ENCODE measurements at regions not wholly inside any gene's neighbourhood (a gene's known extent, or its start where the extent isn't known, plus 50 kb on each side); places are given as distances from the start of the nearest gene placed in this dataset.

- no peak for DNase-seq
These were observed 218.2 kb upstream of the TPM1 start for GRCh38 chr15:62824111-62825015.

GRCh38 chr15:62825191-62825590 lies 217.4 kb upstream of the TPM1 start:
- no peak for DNase-seq

- no peak for DNase-seq
These were observed 216.0 kb upstream of the TPM1 start for GRCh38 chr15:62826561-62826960.

GRCh38 chr15:62828364-62828763 lies 214.2 kb upstream of the TPM1 start:
- DNase-seq = no peak

- DNase-seq = no peak
These were observed 210.3 kb upstream of the TPM1 start for GRCh38 chr15:62832231-62832630.

- DNase-seq = no peak
These were observed 208.9 kb upstream of the TPM1 start for GRCh38 chr15:62833646-62834045.

GRCh38 chr15:62834686-62835329 lies 207.7 kb upstream of the TPM1 start:
- DNase-seq = no peak

- DNase-seq = no peak
These were observed 207.2 kb upstream of the TPM1 start for GRCh38 chr15:62835351-62835750.

- no peak for DNase-seq
These were observed 206.8 kb upstream of the TPM1 start for GRCh38 chr15:62835762-62836161.

- DNase-seq = no peak
These were observed 201.8 kb upstream of the TPM1 start for GRCh38 chr15:62840526-62841268.

- DNase-seq = no peak
These were observed 201.3 kb upstream of the TPM1 start for GRCh38 chr15:62841269-62841628.

GRCh38 chr15:62841891-62842559 lies 200.5 kb upstream of the TPM1 start:
- DNase-seq = no peak

- DNase-seq = no peak
These were observed 199.2 kb upstream of the TPM1 start for GRCh38 chr15:62843311-62843710.

- no peak for DNase-seq
These were observed 197.8 kb upstream of the TPM1 start for GRCh38 chr15:62844564-62845240.

GRCh38 chr15:62845241-62846126 lies 197.1 kb upstream of the TPM1 start:
- DNase-seq = no peak

GRCh38 chr15:62846131-62846804 lies 196.3 kb upstream of the TPM1 start:
- DNase-seq = no peak

- DNase-seq = no peak
These were observed 195.6 kb upstream of the TPM1 start for GRCh38 chr15:62846805-62847495.

- DNase-seq = no peak
These were observed 194.6 kb upstream of the TPM1 start for GRCh38 chr15:62847900-62848489.

- no peak for DNase-seq
These were observed 193.9 kb upstream of the TPM1 start for GRCh38 chr15:62848632-62849050.

All from effector CD8-positive, alpha-beta T cell (primary cell).